H9 (cell line): ENCODE measurements at regions not wholly inside any gene's neighbourhood (a gene's known extent, or its start where the extent isn't known, plus 50 kb on each side); places are given as distances from the start of the nearest gene placed in this dataset.

Source experiments
- DNase-seq: peaks from one replicate; pipeline ENCODE4 v3.0.0-alpha.2; 2017
- H2AFZ ChIP-seq: one replicate; pipeline ENCODE4 v1.6.1; 2013; ENCODE audit warnings: mild to moderate bottlenecking, low read length, control low read depth, moderate library complexity
- H2AK5ac ChIP-seq: 2 replicates; pipeline ENCODE4 v1.6.1; 2013; ENCODE audit warnings: low read length, control low read depth, mixed read lengths; ENCODE audit not compliant: insufficient read length
- H2BK120ac ChIP-seq: one replicate; pipeline ENCODE4 v1.6.1; 2013; ENCODE audit warnings: low read depth, mild to moderate bottlenecking, low read length, control low read depth, inconsistent platforms; ENCODE audit not compliant: poor library complexity, severe bottlenecking
- H2BK12ac ChIP-seq: 2 replicates; pipeline ENCODE4 v1.6.1; 2013; ENCODE audit warnings: low read length, control low read depth, mixed read lengths, low read depth; ENCODE audit not compliant: insufficient read length
- H2BK15ac ChIP-seq: 2 replicates; pipeline ENCODE4 v1.6.1; 2013; ENCODE audit warnings: low read depth, low read length, control low read depth
- H2BK20ac ChIP-seq: one replicate; pipeline ENCODE4 v1.6.1; 2013; ENCODE audit warnings: low read depth, mild to moderate bottlenecking, low read length, control low read depth, inconsistent platforms; ENCODE audit not compliant: poor library complexity, severe bottlenecking
- H2BK5ac ChIP-seq: 2 replicates; pipeline ENCODE4 v1.6.1; 2013; ENCODE audit warnings: low read length, control low read depth, mixed read lengths; ENCODE audit not compliant: insufficient read length
- H3K14ac ChIP-seq: 2 replicates; pipeline ENCODE4 v1.6.1; 2013; ENCODE audit warnings: low read length, control low read depth; ENCODE audit not compliant: insufficient read depth
- H3K18ac ChIP-seq: 2 replicates; pipeline ENCODE4 v1.6.1; 2013; ENCODE audit warnings: low read depth, mild to moderate bottlenecking, mixed read lengths, low read length, control low read depth; ENCODE audit not compliant: insufficient read length
- H3K23ac ChIP-seq: 2 replicates; pipeline ENCODE4 v1.6.1; 2013; ENCODE audit warnings: low read length, control low read depth, mixed read lengths, low read depth; ENCODE audit not compliant: insufficient read length
- H3K23me2 ChIP-seq: 2 replicates; pipeline ENCODE4 v1.6.1; 2013; ENCODE audit warnings: low read depth, mild to moderate bottlenecking, mixed read lengths, low read length, control low read depth; ENCODE audit not compliant: insufficient read length, poor library complexity, severe bottlenecking
- H3K27ac ChIP-seq: 2 replicates; pipeline ENCODE4 v1.5.1; 2013; ENCODE audit warnings: low read length, control low read depth, mixed read lengths, low read depth; ENCODE audit not compliant: insufficient read length
- H3K27me3 ChIP-seq: 2 replicates; pipeline ENCODE4 v1.6.1; 2013; ENCODE audit warnings: low read length, control low read depth, inconsistent platforms; ENCODE audit not compliant: insufficient read depth
- H3K4ac ChIP-seq: 2 replicates; pipeline ENCODE4 v1.6.1; 2013; ENCODE audit warnings: low read depth, mild to moderate bottlenecking, control low read depth, inconsistent platforms, low read length, moderate library complexity
- H3K4me1 ChIP-seq: 2 replicates; pipeline ENCODE4 v1.6.1; 2013; ENCODE audit warnings: low read length, control low read depth, inconsistent platforms; ENCODE audit not compliant: insufficient read depth
- H3K4me2 ChIP-seq: 2 replicates; pipeline ENCODE4 v1.6.1; 2013; ENCODE audit warnings: low read length, control low read depth, mixed read lengths; ENCODE audit not compliant: insufficient read length, insufficient read depth
- H3K56ac ChIP-seq: 2 replicates; pipeline ENCODE4 v1.6.1; 2013; ENCODE audit warnings: low read depth, mild to moderate bottlenecking, mixed read lengths, low read length, control low read depth; ENCODE audit not compliant: insufficient read length
- H3K79me1 ChIP-seq: 2 replicates; pipeline ENCODE4 v1.6.1; 2013; ENCODE audit warnings: low read depth, mild to moderate bottlenecking, moderate library complexity, low read length, control low read depth, inconsistent platforms; ENCODE audit not compliant: insufficient read depth, poor library complexity, severe bottlenecking
- H3K79me2 ChIP-seq: 2 replicates; pipeline ENCODE4 v1.6.1; 2013; ENCODE audit warnings: low read length, control low read depth, inconsistent platforms; ENCODE audit not compliant: insufficient read depth
- H3K9ac ChIP-seq: 2 replicates; pipeline ENCODE4 v1.6.1; 2013; ENCODE audit warnings: low read length, control low read depth, mixed read lengths; ENCODE audit not compliant: insufficient read length; ENCODE audit errors: extremely low read depth
- H3K9me3 ChIP-seq: one replicate; pipeline ENCODE4 v1.6.1; 2013; ENCODE audit warnings: low read depth, low read length, inconsistent platforms; ENCODE audit not compliant: control insufficient read depth
- H3T11ph ChIP-seq: one replicate; pipeline ENCODE4 v1.6.1; 2013; ENCODE audit warnings: mild to moderate bottlenecking, low read length, control low read depth, inconsistent platforms
- H4K20me1 ChIP-seq: one replicate; pipeline ENCODE4 v1.6.1; 2013; ENCODE audit not compliant: control insufficient read depth, insufficient read length, insufficient read depth
- H4K5ac ChIP-seq: 2 replicates; pipeline ENCODE4 v1.6.1; 2013; ENCODE audit warnings: low read depth, mild to moderate bottlenecking, mixed read lengths, low read length, control low read depth; ENCODE audit not compliant: insufficient read length
- H4K8ac ChIP-seq: replicated peaks from 2 replicates; pipeline ENCODE4 v1.6.1; 2013; ENCODE audit warnings: low read length, control low read depth, mixed read lengths, low read depth; ENCODE audit not compliant: insufficient read length
- H4K91ac ChIP-seq: 2 replicates; pipeline ENCODE4 v1.6.1; 2013; ENCODE audit warnings: low read depth, mild to moderate bottlenecking, moderate library complexity, mixed read lengths, low read length, control low read depth; ENCODE audit not compliant: insufficient read length
- H3K27ac Mint-ChIP-seq, 3 experiments: 2 replicates in 2 of 3; 3 replicates in 1 of 3; pipeline ENCODE4 v1.8.0; 2020 to 2021; ENCODE audit warnings: mixed read lengths in 3 of 3, mild to moderate bottlenecking in 1 of 3, moderate library complexity in 1 of 3
- H3K27me3 Mint-ChIP-seq: 2 replicates; pipeline ENCODE4 v1.8.0; 2021; ENCODE audit warnings: low read depth, mild to moderate bottlenecking, moderate library complexity, mixed read lengths
- H3K36me3 Mint-ChIP-seq, 3 experiments: 2 replicates in 2 of 3; 3 replicates in 1 of 3; pipeline ENCODE4 v1.8.0; 2020 to 2021; ENCODE audit warnings: low read depth in 3 of 3, mixed read lengths in 3 of 3; ENCODE audit not compliant: insufficient read depth in 1 of 3
- H3K4me1 Mint-ChIP-seq, 2 experiments: 2 replicates each; pipeline ENCODE4 v1.8.0; 2020; ENCODE audit warnings: mixed read lengths in 2 of 2
- H3K4me3 Mint-ChIP-seq, 2 experiments: 2 replicates in 1 of 2; 3 replicates in 1 of 2; pipeline ENCODE4 v1.8.0; 2020 to 2021; ENCODE audit warnings: mild to moderate bottlenecking in 2 of 2, mixed read lengths in 2 of 2, moderate library complexity in 1 of 2
- H3K9me3 Mint-ChIP-seq, 2 experiments: 2 replicates in 1 of 2; 3 replicates in 1 of 2; pipeline ENCODE4 v1.8.0; 2020; ENCODE audit warnings: mild to moderate bottlenecking in 2 of 2, mixed read lengths in 2 of 2, moderate library complexity in 1 of 2
- WGBS: extraction: QIAGEN DNeasy Blood & Tissue Kit; methylation state at CpG from one replicate; pipeline ENCODE4 v1.1.7; 2013; ENCODE audit warnings: missing lambda C conversion rate, low lambda C conversion rate, mixed read lengths; ENCODE audit not compliant: insufficient read length; ENCODE audit errors: extremely low coverage; 5-methylcytosine and 5-hydroxymethylcytosine counted together
- TF ChIP-seq, protein P1 (sequence below): fragments of 200-600 bp; sonication (generic); conservative IDR thresholded peaks from 3 replicates; pipeline ENCODE4 v1.8.0; 2021; ENCODE audit warnings: antibody characterized with exemption, mild to moderate bottlenecking

DNA sequence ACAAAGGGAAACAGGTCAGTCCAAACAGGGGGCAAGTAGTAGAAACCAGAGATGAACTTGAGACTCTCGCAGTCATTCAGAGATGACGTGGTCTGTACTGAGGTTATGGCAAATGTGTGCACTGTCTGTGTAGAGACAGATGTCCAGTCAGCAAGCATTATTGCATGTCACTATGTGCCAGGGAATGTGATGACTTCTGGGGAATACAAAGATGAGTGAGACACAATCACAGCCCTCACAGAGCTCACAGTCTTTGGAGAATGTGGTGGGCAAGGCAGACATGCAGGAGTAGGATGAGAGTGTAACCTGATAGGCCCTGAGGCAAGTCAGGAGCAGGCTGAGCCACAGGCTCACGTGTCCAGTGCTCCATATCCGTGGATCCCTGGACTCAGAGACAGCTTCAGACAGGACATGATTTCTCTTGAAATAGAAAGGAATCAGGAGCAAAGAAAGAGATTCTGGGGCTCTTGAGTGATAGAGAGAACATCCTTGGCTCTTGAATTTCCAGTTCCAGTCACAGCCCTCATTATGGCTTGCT is 550.7 kb downstream of the ETS1 start:
- Histone ChIP-seq H3K56ac (no peak overlapping the region), H2AFZ (no peak overlapping the region), H3K9ac (no peak overlapping the region), H4K20me1 (no peaks in the 10 kb centered on the region), H2AK5ac (no peak overlapping the region), H3K4ac (no peak overlapping the region), H2BK12ac (no peak overlapping the region), H3T11ph (no peak overlapping the region), H3K79me1 (no peaks in the 10 kb centered on the region), H3K14ac (no peak overlapping the region), H3K23me2 (no peaks in the 10 kb centered on the region), H3K27me3 (no peaks in the 10 kb centered on the region), H2BK120ac (no peak overlapping the region), H2BK20ac (no peak overlapping the region), H3K4me1 (no peaks in the 10 kb centered on the region), H3K23ac (no peak overlapping the region), H3K4me2 (no peak overlapping the region), H3K18ac (no peak overlapping the region), H2BK5ac (no peak overlapping the region), H4K8ac (no peak overlapping the region), H3K27ac (no peak overlapping the region), H3K9me3 (no peaks in the 10 kb centered on the region), H4K5ac (no peak overlapping the region), H3K79me2 (no peaks in the 10 kb centered on the region), H2BK15ac (no peak overlapping the region), H4K91ac (no peak overlapping the region)
- no peaks in the 10 kb centered on the region for H3K27me3 Mint-ChIP-seq
- H3K27ac Mint-ChIP-seq, result no peak overlapping the region
- H3K9me3 Mint-ChIP-seq, result no peaks in the 10 kb centered on the region
- no peaks in the 10 kb centered on the region for H3K4me1 Mint-ChIP-seq
- H3K4me3 Mint-ChIP-seq, result no peak overlapping the region
- TF ChIP-seq, protein P1, sequence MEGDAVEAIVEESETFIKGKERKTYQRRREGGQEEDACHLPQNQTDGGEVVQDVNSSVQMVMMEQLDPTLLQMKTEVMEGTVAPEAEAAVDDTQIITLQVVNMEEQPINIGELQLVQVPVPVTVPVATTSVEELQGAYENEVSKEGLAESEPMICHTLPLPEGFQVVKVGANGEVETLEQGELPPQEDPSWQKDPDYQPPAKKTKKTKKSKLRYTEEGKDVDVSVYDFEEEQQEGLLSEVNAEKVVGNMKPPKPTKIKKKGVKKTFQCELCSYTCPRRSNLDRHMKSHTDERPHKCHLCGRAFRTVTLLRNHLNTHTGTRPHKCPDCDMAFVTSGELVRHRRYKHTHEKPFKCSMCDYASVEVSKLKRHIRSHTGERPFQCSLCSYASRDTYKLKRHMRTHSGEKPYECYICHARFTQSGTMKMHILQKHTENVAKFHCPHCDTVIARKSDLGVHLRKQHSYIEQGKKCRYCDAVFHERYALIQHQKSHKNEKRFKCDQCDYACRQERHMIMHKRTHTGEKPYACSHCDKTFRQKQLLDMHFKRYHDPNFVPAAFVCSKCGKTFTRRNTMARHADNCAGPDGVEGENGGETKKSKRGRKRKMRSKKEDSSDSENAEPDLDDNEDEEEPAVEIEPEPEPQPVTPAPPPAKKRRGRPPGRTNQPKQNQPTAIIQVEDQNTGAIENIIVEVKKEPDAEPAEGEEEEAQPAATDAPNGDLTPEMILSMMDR, result no peak
- H3K36me3 Mint-ChIP-seq, result no peaks in the 10 kb centered on the region
- DNase-seq, result no peak
- no CpG with 5 or more reads among the region's 4 CpGs for WGBS
